WTC11 (cell line): ENCODE measurements at regions not wholly inside any gene's neighbourhood (a gene's known extent, or its start where the extent isn't known, plus 50 kb on each side); places are given as distances from the start of the nearest gene placed in this dataset.

Source experiments
- ATAC-seq: fragments of 200-7000 bp; cut with Tn5 transposase; 2 replicates; pipeline ENCODE4 v1.10.0; 2021; ENCODE audit warnings: mild to moderate bottlenecking, moderate library complexity
- CTCF ChIA-PET: fragments of 300-600 bp; sonication (Branson Sonifier 250); formaldehyde crosslinking; loops from one replicate; lab custom pipeline; 2021; ENCODE audit warnings: antibody characterized with exemption; lab: Charles Lee
- POLR2A ChIA-PET: fragments of 350-600 bp; sonication (Branson Sonifier 250); formaldehyde crosslinking; loops from one replicate; lab custom pipeline; 2021; ENCODE audit warnings: antibody characterized with exemption; lab: Charles Lee
- DNase-seq: peaks from one replicate; pipeline ENCODE4 v3.0.0; 2021; ENCODE audit warnings: low spot score
- H3K27ac Mint-ChIP-seq: 2 replicates; pipeline ENCODE4 v1.8.0; 2021; ENCODE audit warnings: mixed read lengths
- H3K27me3 Mint-ChIP-seq: 2 replicates; pipeline ENCODE4 v1.8.0; 2021; ENCODE audit warnings: low read depth, mild to moderate bottlenecking, moderate library complexity, mixed read lengths
- H3K36me3 Mint-ChIP-seq: 2 replicates; pipeline ENCODE4 v1.8.0; 2021; ENCODE audit warnings: mixed read lengths
- H3K4me1 Mint-ChIP-seq: 2 replicates; pipeline ENCODE4 v1.8.0; 2022; ENCODE audit warnings: mixed read lengths
- H3K4me3 Mint-ChIP-seq: 2 replicates; pipeline ENCODE4 v1.8.0; 2021; ENCODE audit warnings: mild to moderate bottlenecking, moderate library complexity, mixed read lengths
- H3K9me3 Mint-ChIP-seq: 2 replicates; pipeline ENCODE4 v1.8.0; 2021; ENCODE audit warnings: mixed read lengths
- CBFB ChIP-seq: sonication (generic); formaldehyde crosslinking; IDR thresholded peaks from 2 replicates; pipeline ENCODE4 v1.8.1; 2022; ENCODE audit warnings: mild to moderate bottlenecking, low read depth, missing genetic modification reagents
- CREB1 ChIP-seq: sonication (generic); formaldehyde crosslinking; IDR thresholded peaks from 2 replicates; pipeline ENCODE4 v1.8.0; 2023; ENCODE audit warnings: mild to moderate bottlenecking, missing genetic modification reagents
- CREM ChIP-seq: sonication (generic); formaldehyde crosslinking; IDR thresholded peaks from 2 replicates; pipeline ENCODE4 v1.8.1; 2022; ENCODE audit warnings: mild to moderate bottlenecking, missing genetic modification reagents, moderate library complexity
- ESRRA ChIP-seq: sonication (generic); formaldehyde crosslinking; IDR thresholded peaks from 2 replicates; pipeline ENCODE4 v1.8.1; 2022; ENCODE audit warnings: mild to moderate bottlenecking, missing genetic modification reagents, borderline replicate concordance
- GRHL2 ChIP-seq: fragments of 250-450 bp; sonication (Bioruptor Pico); IDR thresholded peaks from 2 replicates; pipeline ENCODE4 v1.8.0; 2022; ENCODE audit warnings: mild to moderate bottlenecking, moderate library complexity; ENCODE audit not compliant: insufficient replicate concordance, severe bottlenecking
- HMGA2 ChIP-seq: fragments of 250-450 bp; sonication (Bioruptor Pico); IDR thresholded peaks from 2 replicates; pipeline ENCODE4 v1.4.0; 2021; ENCODE audit warnings: mild to moderate bottlenecking, moderate library complexity
- JAZF1 ChIP-seq: fragments of 250-450 bp; sonication (Bioruptor Pico); IDR thresholded peaks from 2 replicates; pipeline ENCODE4 v1.9.0; 2021; ENCODE audit warnings: moderate library complexity, mild to moderate bottlenecking, inconsistent platforms
- NFE2L1 ChIP-seq: sonication (generic); formaldehyde crosslinking; IDR thresholded peaks from 2 replicates; pipeline ENCODE4 v1.8.1; 2023; ENCODE audit warnings: missing genetic modification reagents
- NR1H2 ChIP-seq: sonication (generic); formaldehyde crosslinking; IDR thresholded peaks from 2 replicates; pipeline ENCODE4 v1.9.0; 2021; ENCODE audit warnings: mild to moderate bottlenecking, moderate library complexity, missing genetic modification reagents
- TF ChIP-seq, protein P1 (sequence below): sonication (generic); formaldehyde crosslinking; IDR thresholded peaks from 2 replicates; pipeline ENCODE4 v1.8.0; 2022; ENCODE audit warnings: missing genetic modification reagents
- TF ChIP-seq, protein P2 (sequence below): sonication (generic); formaldehyde crosslinking; IDR thresholded peaks from 2 replicates; pipeline ENCODE4 v1.8.1; 2023; ENCODE audit warnings: mild to moderate bottlenecking, missing genetic modification reagents, borderline replicate concordance
- TF ChIP-seq, protein P3 (sequence below): sonication (generic); formaldehyde crosslinking; IDR thresholded peaks from 2 replicates; pipeline ENCODE4 v1.8.0; 2022; ENCODE audit warnings: mild to moderate bottlenecking, missing genetic modification reagents
- TF ChIP-seq, protein P4 (sequence below): fragments of 250-450 bp; sonication (Bioruptor Pico); IDR thresholded peaks from 2 replicates; pipeline ENCODE4 v1.9.0; 2021; ENCODE audit warnings: mild to moderate bottlenecking, borderline replicate concordance
- TF ChIP-seq, protein P5 (sequence below): sonication (generic); formaldehyde crosslinking; IDR thresholded peaks from 2 replicates; pipeline ENCODE4 v1.8.1; 2023; ENCODE audit warnings: mild to moderate bottlenecking, moderate library complexity, missing genetic modification reagents

DNA sequence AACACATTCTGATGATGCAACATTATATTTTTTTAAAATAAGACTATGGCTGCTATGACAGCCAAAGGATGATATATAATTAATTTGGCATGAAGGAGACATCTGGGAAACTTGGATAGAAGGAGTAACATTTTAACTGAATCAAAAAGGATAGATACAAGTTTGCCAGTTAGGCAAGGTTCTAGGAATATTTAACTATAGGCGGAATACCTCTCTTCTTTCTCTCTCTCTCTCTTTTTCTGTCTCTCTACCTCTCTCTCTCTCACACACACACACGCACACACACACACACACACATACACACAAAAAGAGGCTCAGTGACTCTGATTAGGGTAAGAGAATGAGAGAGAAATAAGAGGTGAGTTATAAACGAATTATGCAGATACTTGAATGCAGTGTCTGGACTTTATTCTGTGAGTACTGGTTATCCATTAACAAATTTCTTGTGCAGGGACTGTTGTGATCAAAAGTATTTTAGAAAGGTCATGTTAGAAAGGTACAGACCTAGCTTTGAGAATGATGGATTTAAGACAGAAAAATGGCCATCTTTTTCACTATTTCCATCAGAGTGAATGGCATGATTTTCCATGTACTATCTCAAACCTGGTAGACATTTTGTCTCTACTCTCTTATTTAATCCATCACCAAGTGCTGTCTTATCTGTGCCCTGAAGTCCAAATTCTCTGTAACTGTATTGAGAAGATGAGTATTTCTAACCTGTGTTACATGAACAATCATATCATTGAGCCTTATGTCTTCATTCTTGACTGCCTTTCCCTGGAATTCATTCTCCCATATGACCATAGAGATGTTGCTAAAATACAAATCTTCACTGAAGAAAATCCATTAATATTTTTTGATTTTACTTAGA is 1106.9 kb upstream of the ADGRL4 start (continued):
- TF ChIP-seq ESRRA: no peak
- TF ChIP-seq, all 79 proteins: peak for 0

DNA sequence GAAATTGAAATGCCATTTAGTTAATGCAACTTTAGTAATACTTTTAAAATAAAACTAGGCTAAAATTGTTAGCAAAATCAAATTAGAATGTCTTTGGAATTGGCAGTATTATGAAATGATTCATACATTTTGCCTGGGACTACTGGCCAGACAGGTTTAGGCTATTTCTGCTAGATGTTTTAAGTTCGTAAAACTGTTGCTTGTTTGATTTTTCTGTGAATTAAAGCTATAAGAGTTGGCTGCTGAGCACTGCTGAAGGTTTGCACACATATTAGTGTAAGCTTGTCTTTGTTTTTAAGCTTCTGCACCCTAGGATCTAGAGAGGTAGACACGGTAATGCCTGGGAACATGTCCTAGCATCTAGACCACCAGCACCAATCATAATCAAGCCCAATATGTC is 1094.6 kb upstream of the ADGRL4 start:
- no peak overlapping the region for H3K4me3 Mint-ChIP-seq
- CTCF ChIA-PET: no interaction called here

DNA sequence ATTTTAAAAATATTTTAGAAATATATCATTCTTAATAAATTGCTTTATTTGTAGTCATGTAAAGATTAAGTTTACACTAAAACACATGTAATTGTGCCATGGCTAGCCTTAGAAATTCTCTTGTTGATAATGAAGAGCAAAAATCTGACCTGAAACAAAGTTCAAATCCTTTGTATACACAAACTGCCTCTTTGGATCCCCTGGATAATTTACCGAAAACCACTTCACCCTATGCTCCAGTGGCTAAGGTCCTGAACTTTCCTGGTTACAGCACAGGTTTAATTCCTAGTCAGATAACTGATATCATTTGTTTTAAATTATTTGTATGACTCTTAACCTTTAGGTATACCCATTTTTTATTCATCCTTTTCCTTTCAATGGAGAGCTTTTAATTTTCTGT is 1093.2 kb upstream of the ADGRL4 start:
- 0 out of 2 replicates have a peak, but pooled peaks cover 3% of the 10 kb centered on the region for H3K4me1 Mint-ChIP-seq
- no peak for TF ChIP-seq GRHL2
- no peak for TF ChIP-seq NR1H2 (CRISPR knock-in tag)
- H3K27ac Mint-ChIP-seq: no peak overlapping the region
- ChIA-PET POLR2A (no interaction called here), CTCF (no interaction called here)
- ATAC-seq (no peak), DNase-seq (no peak)
- peaks cover 45% of the 10 kb centered on the region for H3K9me3 Mint-ChIP-seq
- peaks cover 15% of the 10 kb centered on the region for H3K36me3 Mint-ChIP-seq
- H3K27me3 Mint-ChIP-seq: no peaks in the 10 kb centered on the region
- no peak overlapping the region for H3K4me3 Mint-ChIP-seq

More for the DNA sequence above, 1094.6 kb upstream of the ADGRL4 start:
- ATAC-seq (no peak), DNase-seq (no peak)
- H3K27me3 Mint-ChIP-seq: no peaks in the 10 kb centered on the region
- POLR2A ChIA-PET: no interaction called here
- H3K4me1 Mint-ChIP-seq: 0 out of 2 replicates have a peak, but pooled peaks cover 3% of the 10 kb centered on the region
- peaks cover 45% of the 10 kb centered on the region for H3K9me3 Mint-ChIP-seq
- TF ChIP-seq HMGA2 (no peak), CREB1 (CRISPR knock-in tag) (no peak)
- TF ChIP-seq, protein P1, sequence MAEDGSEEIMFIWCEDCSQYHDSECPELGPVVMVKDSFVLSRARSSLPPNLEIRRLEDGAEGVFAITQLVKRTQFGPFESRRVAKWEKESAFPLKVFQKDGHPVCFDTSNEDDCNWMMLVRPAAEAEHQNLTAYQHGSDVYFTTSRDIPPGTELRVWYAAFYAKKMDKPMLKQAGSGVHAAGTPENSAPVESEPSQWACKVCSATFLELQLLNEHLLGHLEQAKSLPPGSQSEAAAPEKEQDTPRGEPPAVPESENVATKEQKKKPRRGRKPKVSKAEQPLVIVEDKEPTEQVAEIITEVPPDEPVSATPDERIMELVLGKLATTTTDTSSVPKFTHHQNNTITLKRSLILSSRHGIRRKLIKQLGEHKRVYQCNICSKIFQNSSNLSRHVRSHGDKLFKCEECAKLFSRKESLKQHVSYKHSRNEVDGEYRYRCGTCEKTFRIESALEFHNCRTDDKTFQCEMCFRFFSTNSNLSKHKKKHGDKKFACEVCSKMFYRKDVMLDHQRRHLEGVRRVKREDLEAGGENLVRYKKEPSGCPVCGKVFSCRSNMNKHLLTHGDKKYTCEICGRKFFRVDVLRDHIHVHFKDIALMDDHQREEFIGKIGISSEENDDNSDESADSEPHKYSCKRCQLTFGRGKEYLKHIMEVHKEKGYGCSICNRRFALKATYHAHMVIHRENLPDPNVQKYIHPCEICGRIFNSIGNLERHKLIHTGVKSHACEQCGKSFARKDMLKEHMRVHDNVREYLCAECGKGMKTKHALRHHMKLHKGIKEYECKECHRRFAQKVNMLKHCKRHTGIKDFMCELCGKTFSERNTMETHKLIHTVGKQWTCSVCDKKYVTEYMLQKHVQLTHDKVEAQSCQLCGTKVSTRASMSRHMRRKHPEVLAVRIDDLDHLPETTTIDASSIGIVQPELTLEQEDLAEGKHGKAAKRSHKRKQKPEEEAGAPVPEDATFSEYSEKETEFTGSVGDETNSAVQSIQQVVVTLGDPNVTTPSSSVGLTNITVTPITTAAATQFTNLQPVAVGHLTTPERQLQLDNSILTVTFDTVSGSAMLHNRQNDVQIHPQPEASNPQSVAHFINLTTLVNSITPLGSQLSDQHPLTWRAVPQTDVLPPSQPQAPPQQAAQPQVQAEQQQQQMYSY (CRISPR knock-in tag): no peak
- H3K36me3 Mint-ChIP-seq: peaks cover 15% of the 10 kb centered on the region
- H3K27ac Mint-ChIP-seq: no peak overlapping the region

DNA sequence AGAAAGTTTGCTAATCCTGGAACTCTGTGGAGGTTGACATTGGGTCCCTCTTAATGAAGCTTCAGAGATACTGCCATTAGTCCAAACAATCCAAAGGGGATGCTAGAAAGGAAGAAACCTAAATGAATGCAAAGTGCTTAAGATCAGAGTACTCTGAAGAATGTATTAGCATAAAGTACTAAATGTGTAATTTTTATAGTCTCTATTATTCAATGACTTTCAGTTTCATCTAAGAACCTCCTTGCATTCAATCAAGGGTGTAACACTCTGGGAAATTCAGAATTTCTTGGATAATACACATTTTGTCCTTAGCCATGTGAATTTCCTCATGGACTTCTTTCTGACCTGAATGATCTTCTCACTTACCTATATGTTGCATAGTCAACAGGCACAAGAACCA is 1078.5 kb upstream of the ADGRL4 start:
- Mint-ChIP-seq H3K27me3 (no peaks in the 10 kb centered on the region), H3K4me3 (no peak overlapping the region), H3K27ac (no peak overlapping the region), H3K36me3 (no peaks in the 10 kb centered on the region), H3K4me1 (no peaks in the 10 kb centered on the region), H3K9me3 (no peaks in the 10 kb centered on the region; the same call in 1 of the 2 replicates)
- POLR2A ChIA-PET: no interaction called here
- ATAC-seq (no peak), DNase-seq (no peak)
- CTCF ChIA-PET: no interaction called here
- TF ChIP-seq, protein P2, sequence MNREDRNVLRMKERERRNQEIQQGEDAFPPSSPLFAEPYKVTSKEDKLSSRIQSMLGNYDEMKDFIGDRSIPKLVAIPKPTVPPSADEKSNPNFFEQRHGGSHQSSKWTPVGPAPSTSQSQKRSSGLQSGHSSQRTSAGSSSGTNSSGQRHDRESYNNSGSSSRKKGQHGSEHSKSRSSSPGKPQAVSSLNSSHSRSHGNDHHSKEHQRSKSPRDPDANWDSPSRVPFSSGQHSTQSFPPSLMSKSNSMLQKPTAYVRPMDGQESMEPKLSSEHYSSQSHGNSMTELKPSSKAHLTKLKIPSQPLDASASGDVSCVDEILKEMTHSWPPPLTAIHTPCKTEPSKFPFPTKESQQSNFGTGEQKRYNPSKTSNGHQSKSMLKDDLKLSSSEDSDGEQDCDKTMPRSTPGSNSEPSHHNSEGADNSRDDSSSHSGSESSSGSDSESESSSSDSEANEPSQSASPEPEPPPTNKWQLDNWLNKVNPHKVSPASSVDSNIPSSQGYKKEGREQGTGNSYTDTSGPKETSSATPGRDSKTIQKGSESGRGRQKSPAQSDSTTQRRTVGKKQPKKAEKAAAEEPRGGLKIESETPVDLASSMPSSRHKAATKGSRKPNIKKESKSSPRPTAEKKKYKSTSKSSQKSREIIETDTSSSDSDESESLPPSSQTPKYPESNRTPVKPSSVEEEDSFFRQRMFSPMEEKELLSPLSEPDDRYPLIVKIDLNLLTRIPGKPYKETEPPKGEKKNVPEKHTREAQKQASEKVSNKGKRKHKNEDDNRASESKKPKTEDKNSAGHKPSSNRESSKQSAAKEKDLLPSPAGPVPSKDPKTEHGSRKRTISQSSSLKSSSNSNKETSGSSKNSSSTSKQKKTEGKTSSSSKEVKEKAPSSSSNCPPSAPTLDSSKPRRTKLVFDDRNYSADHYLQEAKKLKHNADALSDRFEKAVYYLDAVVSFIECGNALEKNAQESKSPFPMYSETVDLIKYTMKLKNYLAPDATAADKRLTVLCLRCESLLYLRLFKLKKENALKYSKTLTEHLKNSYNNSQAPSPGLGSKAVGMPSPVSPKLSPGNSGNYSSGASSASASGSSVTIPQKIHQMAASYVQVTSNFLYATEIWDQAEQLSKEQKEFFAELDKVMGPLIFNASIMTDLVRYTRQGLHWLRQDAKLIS: no peak
- TF ChIP-seq, protein P3, sequence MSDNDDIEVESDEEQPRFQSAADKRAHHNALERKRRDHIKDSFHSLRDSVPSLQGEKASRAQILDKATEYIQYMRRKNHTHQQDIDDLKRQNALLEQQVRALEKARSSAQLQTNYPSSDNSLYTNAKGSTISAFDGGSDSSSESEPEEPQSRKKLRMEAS: no peak
- TF ChIP-seq, protein P4, sequence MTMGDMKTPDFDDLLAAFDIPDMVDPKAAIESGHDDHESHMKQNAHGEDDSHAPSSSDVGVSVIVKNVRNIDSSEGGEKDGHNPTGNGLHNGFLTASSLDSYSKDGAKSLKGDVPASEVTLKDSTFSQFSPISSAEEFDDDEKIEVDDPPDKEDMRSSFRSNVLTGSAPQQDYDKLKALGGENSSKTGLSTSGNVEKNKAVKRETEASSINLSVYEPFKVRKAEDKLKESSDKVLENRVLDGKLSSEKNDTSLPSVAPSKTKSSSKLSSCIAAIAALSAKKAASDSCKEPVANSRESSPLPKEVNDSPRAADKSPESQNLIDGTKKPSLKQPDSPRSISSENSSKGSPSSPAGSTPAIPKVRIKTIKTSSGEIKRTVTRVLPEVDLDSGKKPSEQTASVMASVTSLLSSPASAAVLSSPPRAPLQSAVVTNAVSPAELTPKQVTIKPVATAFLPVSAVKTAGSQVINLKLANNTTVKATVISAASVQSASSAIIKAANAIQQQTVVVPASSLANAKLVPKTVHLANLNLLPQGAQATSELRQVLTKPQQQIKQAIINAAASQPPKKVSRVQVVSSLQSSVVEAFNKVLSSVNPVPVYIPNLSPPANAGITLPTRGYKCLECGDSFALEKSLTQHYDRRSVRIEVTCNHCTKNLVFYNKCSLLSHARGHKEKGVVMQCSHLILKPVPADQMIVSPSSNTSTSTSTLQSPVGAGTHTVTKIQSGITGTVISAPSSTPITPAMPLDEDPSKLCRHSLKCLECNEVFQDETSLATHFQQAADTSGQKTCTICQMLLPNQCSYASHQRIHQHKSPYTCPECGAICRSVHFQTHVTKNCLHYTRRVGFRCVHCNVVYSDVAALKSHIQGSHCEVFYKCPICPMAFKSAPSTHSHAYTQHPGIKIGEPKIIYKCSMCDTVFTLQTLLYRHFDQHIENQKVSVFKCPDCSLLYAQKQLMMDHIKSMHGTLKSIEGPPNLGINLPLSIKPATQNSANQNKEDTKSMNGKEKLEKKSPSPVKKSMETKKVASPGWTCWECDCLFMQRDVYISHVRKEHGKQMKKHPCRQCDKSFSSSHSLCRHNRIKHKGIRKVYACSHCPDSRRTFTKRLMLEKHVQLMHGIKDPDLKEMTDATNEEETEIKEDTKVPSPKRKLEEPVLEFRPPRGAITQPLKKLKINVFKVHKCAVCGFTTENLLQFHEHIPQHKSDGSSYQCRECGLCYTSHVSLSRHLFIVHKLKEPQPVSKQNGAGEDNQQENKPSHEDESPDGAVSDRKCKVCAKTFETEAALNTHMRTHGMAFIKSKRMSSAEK (CRISPR knock-in tag): no peak
- TF ChIP-seq, protein P5, sequence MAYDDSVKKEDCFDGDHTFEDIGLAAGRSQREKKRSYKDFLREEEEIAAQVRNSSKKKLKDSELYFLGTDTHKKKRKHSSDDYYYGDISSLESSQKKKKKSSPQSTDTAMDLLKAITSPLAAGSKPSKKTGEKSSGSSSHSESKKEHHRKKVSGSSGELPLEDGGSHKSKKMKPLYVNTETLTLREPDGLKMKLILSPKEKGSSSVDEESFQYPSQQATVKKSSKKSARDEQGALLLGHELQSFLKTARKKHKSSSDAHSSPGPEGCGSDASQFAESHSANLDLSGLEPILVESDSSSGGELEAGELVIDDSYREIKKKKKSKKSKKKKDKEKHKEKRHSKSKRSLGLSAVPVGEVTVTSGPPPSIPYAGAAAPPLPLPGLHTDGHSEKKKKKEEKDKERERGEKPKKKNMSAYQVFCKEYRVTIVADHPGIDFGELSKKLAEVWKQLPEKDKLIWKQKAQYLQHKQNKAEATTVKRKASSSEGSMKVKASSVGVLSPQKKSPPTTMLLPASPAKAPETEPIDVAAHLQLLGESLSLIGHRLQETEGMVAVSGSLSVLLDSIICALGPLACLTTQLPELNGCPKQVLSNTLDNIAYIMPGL: no peak
- TF ChIP-seq NFE2L1 (CRISPR knock-in tag) (no peak), CBFB (no peak), JAZF1 (no peak), CREM (CRISPR knock-in tag) (no peak)
